ENCODE measurements at regions not wholly inside any gene's neighbourhood (a gene's known extent, or its start where the extent isn't known, plus 50 kb on each side); places are given as distances from the start of the nearest gene placed in this dataset.

DNA sequence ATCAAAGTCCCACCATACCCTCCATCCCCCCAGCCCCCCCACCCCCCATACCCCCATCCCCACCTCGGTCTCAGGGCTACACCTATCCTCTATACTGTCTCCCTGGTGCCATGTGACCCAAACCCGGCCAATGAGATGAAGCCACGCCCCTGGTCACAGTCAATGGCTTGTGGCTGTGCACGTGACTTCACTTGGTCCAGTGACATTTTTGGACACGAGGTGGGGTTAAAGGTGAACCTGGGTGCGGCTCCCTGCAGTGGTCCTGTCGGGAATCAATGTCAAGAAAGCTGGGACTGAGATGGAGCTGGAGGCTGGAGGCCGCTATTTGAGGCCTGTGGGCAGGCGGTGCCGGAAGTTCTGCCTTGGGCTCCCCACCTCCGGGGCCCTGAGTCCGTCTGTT is 100.7 kb upstream of the MAP1LC3B2 start:
- Histone ChIP-seq H3K27ac (ENCODE audit: low read depth, low read length) (no peak overlapping the region), H3K4me3 (ENCODE audit: low read length in 2 of 2) (no peak overlapping the region), H3K4me1 (ENCODE audit: insufficient read depth, low read length) (no peaks in the 10 kb centered on the region), H3K9me3 (ENCODE audit: control insufficient read depth in 1 of 2, low read length in 2 of 2) (no peaks in the 10 kb centered on the region), H3K27me3 (ENCODE audit: insufficient read depth, low read length) (no peaks in the 10 kb centered on the region), H3K36me3 (ENCODE audit: insufficient read depth, low read length) (no peaks in the 10 kb centered on the region)
- Mint-ChIP-seq H3K4me1 (peaks cover 0 to 2% (median 0%) of the 10 kb centered on the region in 4 donors), H3K4me3 (no peak overlapping the region), H3K9me3 (no peaks in the 10 kb centered on the region), H3K27me3 (no peaks in the 10 kb centered on the region), H3K36me3 (no peaks in the 10 kb centered on the region), H3K27ac (no peak overlapping the region)
- intact Hi-C loops (cut with micrococcal nuclease): no loop called here
- ChIA-PET POLR2A (ENCODE audit: partially characterized antibody) (no interaction called here), CTCF (ENCODE audit: partially characterized antibody) (no interaction called here)
- DNase-seq: no peak

DNA sequence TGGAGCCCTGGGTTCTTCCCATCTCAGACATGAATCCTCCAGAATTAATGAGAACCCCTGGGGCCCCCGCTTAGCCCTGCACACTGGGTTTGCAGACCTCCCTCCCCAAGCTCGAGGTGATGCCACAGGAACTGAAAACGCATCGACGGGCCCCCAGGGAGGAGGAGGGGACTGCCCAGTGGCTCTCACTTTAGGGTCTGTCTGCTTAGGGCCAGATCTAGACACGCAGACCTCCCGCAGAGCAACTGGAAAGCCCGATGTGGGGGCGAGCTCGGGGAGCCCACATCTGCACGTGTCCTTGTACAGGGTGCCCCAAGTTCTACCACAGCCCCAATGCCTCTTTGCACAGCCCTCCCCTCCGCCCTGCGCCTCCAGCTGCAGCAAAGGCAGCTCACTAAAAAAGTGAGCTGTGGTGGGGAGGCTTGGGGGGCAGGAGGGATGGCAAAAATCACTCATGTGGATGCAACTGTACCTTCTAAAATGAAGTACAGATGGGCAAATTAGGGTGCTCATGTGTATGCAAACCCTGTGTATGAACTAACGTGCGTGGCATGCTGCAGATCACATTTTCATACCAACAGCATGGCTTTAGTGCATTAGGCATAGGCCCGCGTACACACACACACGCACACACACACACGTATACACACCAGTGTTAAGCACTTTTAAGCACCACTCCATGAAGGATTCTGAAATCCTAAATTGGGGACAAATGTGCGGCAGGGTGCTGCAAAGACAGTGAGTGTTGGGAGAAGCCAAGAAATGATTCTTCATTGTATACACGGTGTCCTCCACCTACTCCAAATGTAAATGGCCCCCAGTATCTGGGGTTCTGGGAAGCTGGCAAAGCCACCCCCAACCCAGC is 99.9 kb upstream of the MAP1LC3B2 start:
- Histone ChIP-seq H3K9me3 (ENCODE audit: control insufficient read depth in 1 of 2, low read length in 2 of 2) (no peaks in the 10 kb centered on the region), H3K27ac (ENCODE audit: low read depth, low read length) (no peak overlapping the region), H3K4me1 (ENCODE audit: insufficient read depth, low read length) (no peaks in the 10 kb centered on the region), H3K4me3 (ENCODE audit: low read length in 2 of 2) (no peak overlapping the region), H3K27me3 (ENCODE audit: insufficient read depth, low read length) (no peaks in the 10 kb centered on the region), H3K36me3 (ENCODE audit: insufficient read depth, low read length) (no peaks in the 10 kb centered on the region)
- H3K27me3 Mint-ChIP-seq: no peaks in the 10 kb centered on the region
- CTCF ChIA-PET (ENCODE audit: partially characterized antibody): no interaction called here
- DNase-seq: no peak
- no peak overlapping the region for H3K27ac Mint-ChIP-seq
- peaks cover 0 to 2% (median 0%) of the 10 kb centered on the region in 4 donors for H3K4me1 Mint-ChIP-seq
- no peaks in the 10 kb centered on the region for H3K9me3 Mint-ChIP-seq
- intact Hi-C loops (cut with micrococcal nuclease): no loop called here
- POLR2A ChIA-PET (ENCODE audit: partially characterized antibody): no interaction called here
- H3K36me3 Mint-ChIP-seq: no peaks in the 10 kb centered on the region
- no peak overlapping the region for H3K4me3 Mint-ChIP-seq

DNA sequence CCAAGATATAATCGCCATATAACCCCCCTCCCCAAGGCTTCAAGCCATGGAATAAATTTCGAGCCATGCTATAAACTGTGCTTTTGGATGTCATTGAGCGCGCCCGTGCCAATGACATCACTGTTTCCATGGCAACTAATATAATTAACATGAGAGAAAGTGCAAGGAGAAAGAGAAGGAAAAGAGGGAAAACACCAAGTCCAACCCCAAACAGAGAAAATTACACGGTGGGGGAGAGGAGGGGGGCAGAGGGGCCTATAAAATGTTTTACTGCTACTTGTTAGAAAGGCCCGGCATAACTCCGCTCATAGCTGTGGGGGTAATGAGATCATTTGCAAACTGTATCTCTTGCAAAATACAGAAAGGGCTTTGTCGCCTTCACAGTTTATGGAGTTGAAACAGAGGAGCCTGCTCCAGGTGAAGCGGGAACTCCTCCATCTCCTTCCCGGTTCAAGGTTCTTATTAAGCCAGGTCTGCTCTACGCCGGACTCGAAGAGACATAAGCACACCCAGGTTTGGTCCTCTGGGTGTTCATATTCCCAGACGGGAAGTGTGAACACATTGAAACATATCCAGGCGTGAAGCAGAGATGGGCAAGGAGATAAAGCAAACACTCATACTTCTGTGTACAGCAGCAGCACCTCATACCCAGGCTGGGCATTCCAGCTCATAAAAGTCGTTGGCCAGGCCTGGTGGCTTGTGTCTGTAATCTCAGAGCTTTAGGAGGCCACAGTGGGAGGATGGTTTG is 99.1 kb upstream of the MAP1LC3B2 start:
- peaks cover 0 to 2% (median 0%) of the 10 kb centered on the region in 4 donors for H3K4me1 Mint-ChIP-seq
- Histone ChIP-seq H3K9me3 (ENCODE audit: control insufficient read depth in 1 of 2, low read length in 2 of 2) (no peaks in the 10 kb centered on the region), H3K36me3 (ENCODE audit: insufficient read depth, low read length) (no peaks in the 10 kb centered on the region), H3K4me3 (ENCODE audit: low read length in 2 of 2) (no peak overlapping the region), H3K4me1 (ENCODE audit: insufficient read depth, low read length) (no peaks in the 10 kb centered on the region), H3K27me3 (ENCODE audit: insufficient read depth, low read length) (no peaks in the 10 kb centered on the region), H3K27ac (ENCODE audit: low read depth, low read length) (no peak overlapping the region)
- H3K27me3 Mint-ChIP-seq: no peaks in the 10 kb centered on the region
- no peak overlapping the region for H3K4me3 Mint-ChIP-seq
- no peaks in the 10 kb centered on the region for H3K36me3 Mint-ChIP-seq
- no peak for DNase-seq
- H3K27ac Mint-ChIP-seq: peak overlapping the region in 1 of 7 donors; percentile 57
- no peaks in the 10 kb centered on the region for H3K9me3 Mint-ChIP-seq
- ChIA-PET CTCF (ENCODE audit: partially characterized antibody) (no interaction called here), POLR2A (ENCODE audit: partially characterized antibody) (no interaction called here)
- intact Hi-C loops (cut with micrococcal nuclease): no loop called here

DNA sequence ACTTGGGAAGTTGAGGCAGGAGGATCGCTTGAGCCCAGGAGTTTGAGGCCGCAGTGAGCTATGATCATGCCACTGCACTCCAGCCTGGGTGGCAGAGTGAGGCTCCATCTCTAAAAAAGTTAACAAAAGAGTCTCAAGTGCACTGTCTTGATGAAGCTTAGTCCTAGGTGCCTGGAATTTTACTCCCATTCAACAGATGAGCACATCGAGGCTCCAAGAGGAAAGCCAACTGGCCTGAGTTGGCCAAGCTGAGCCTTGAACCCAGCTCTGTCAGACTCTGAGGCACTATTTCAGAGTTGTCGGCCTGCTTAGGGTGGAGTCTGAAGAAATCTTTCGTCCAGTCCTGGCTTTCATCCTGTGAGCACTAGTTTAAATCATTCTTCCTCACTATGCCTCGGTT is 98.1 kb upstream of the MAP1LC3B2 start:
- Mint-ChIP-seq H3K27me3 (no peaks in the 10 kb centered on the region), H3K4me3 (no peak overlapping the region), H3K4me1 (peaks cover 0 to 2% (median 0%) of the 10 kb centered on the region in 4 donors), H3K9me3 (no peaks in the 10 kb centered on the region), H3K36me3 (no peaks in the 10 kb centered on the region), H3K27ac (no peak overlapping the region)
- Histone ChIP-seq H3K36me3 (ENCODE audit: insufficient read depth, low read length) (no peaks in the 10 kb centered on the region), H3K27ac (ENCODE audit: low read depth, low read length) (no peak overlapping the region), H3K9me3 (ENCODE audit: control insufficient read depth in 1 of 2, low read length in 2 of 2) (no peaks in the 10 kb centered on the region), H3K4me3 (ENCODE audit: low read length in 2 of 2) (no peak overlapping the region), H3K27me3 (ENCODE audit: insufficient read depth, low read length) (no peaks in the 10 kb centered on the region), H3K4me1 (ENCODE audit: insufficient read depth, low read length) (no peaks in the 10 kb centered on the region)
- ChIA-PET CTCF (ENCODE audit: partially characterized antibody) (no interaction called here), POLR2A (ENCODE audit: partially characterized antibody) (no interaction called here)
- intact Hi-C loops (cut with micrococcal nuclease): no loop called here
- no peak for DNase-seq

DNA sequence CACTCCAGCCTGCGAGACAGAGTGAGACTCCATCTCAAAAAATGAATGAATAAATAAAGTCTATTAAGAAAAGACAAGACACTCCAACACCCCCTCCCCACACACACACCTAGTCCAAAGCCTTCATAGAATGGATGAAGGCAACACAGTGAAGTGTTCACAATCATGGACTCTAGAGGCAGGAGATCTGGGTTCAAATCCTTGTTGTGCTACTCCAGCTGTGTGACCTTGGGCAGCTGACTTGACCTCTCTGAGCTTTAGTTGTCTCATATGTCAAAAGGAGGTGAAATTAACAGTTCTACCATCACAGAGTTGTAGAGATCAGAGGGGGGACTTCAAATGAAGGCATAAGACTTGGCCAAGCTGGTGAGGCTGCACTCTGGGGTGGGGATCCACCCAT is 95.8 kb upstream of the MAP1LC3B2 start:
- Mint-ChIP-seq H3K27ac (no peak overlapping the region), H3K9me3 (no peaks in the 10 kb centered on the region), H3K36me3 (no peaks in the 10 kb centered on the region), H3K27me3 (no peaks in the 10 kb centered on the region), H3K4me1 (no peaks in the 10 kb centered on the region), H3K4me3 (no peak overlapping the region)
- Histone ChIP-seq H3K27ac (ENCODE audit: low read depth, low read length) (no peak overlapping the region), H3K27me3 (ENCODE audit: insufficient read depth, low read length) (no peaks in the 10 kb centered on the region), H3K4me3 (ENCODE audit: low read length in 2 of 2) (no peak overlapping the region), H3K9me3 (ENCODE audit: control insufficient read depth in 1 of 2, low read length in 2 of 2) (no peaks in the 10 kb centered on the region), H3K4me1 (ENCODE audit: insufficient read depth, low read length) (no peaks in the 10 kb centered on the region), H3K36me3 (ENCODE audit: insufficient read depth, low read length) (no peaks in the 10 kb centered on the region)
- intact Hi-C loops (cut with micrococcal nuclease): no loop called here
- POLR2A ChIA-PET (ENCODE audit: partially characterized antibody): no interaction called here
- DNase-seq: no peak
- CTCF ChIA-PET (ENCODE audit: partially characterized antibody): no interaction called here

DNA sequence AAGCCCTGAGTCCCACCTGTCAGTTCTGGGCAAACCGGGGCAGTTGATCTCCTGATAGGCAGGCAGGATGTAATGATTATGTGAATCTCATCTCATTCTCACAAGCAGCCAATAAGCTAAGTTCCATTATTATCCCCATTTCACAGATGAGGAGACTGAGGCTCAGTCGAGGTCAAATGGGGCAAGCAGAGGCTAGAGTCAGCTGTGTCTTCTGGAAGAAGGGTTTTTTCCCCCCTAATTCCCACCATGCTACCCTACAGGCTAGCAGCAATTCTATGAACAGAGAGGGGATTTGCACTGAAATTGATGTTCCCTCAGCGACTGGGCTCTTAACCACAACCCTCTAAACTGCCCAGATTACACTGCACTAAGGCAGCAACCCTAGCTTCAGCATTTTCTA is 93.8 kb upstream of the MAP1LC3B2 start:
- ChIA-PET CTCF (ENCODE audit: partially characterized antibody) (interaction anchor here (1.1 kb wide), 1 partner anchor 134 kb away, joined by 3 read pairs; no protein-coding TSS in a partner anchor), POLR2A (ENCODE audit: partially characterized antibody) (no interaction called here)
- Mint-ChIP-seq H3K4me1 (peaks cover 0 to 3% (median 0%) of the 10 kb centered on the region in 4 donors), H3K9me3 (no peaks in the 10 kb centered on the region), H3K4me3 (no peak overlapping the region), H3K27me3 (no peaks in the 10 kb centered on the region), H3K36me3 (no peaks in the 10 kb centered on the region), H3K27ac (no peak overlapping the region)
- Histone ChIP-seq H3K9me3 (ENCODE audit: control insufficient read depth in 1 of 2, low read length in 2 of 2) (no peaks in the 10 kb centered on the region), H3K27me3 (ENCODE audit: insufficient read depth, low read length) (no peaks in the 10 kb centered on the region), H3K4me1 (ENCODE audit: insufficient read depth, low read length) (no peaks in the 10 kb centered on the region), H3K27ac (ENCODE audit: low read depth, low read length) (no peak overlapping the region), H3K36me3 (ENCODE audit: insufficient read depth, low read length) (no peaks in the 10 kb centered on the region), H3K4me3 (ENCODE audit: low read length in 2 of 2) (no peak overlapping the region)
- intact Hi-C loops (cut with micrococcal nuclease): no loop called here
- DNase-seq: no peak

DNA sequence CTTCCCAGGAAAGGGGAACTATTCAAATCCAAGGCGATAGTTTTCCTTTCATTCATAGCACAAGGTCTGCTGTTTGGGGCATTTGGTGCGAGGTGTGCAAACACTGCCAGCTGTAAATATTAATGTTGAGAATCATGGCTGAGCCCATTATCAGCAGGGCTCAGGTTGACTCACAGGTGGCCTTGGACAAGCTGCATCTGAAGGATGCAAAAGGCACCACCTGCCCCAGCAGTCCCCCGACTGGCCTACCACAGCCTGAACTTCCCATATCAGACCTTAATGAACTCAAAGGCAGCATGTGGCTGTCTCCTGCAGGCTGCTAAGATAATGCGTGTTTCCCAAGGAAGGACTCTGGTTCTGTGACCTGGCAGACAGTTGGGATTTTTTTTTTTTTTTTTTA is 93.3 kb upstream of the MAP1LC3B2 start:
- H3K9me3 Mint-ChIP-seq: no peaks in the 10 kb centered on the region
- Histone ChIP-seq H3K27ac (ENCODE audit: low read depth, low read length) (no peak overlapping the region), H3K4me1 (ENCODE audit: insufficient read depth, low read length) (no peaks in the 10 kb centered on the region), H3K27me3 (ENCODE audit: insufficient read depth, low read length) (no peaks in the 10 kb centered on the region), H3K9me3 (ENCODE audit: control insufficient read depth in 1 of 2, low read length in 2 of 2) (no peaks in the 10 kb centered on the region), H3K4me3 (ENCODE audit: low read length in 2 of 2) (no peak overlapping the region), H3K36me3 (ENCODE audit: insufficient read depth, low read length) (no peaks in the 10 kb centered on the region)
- H3K27ac Mint-ChIP-seq: no peak overlapping the region
- H3K4me3 Mint-ChIP-seq: no peak overlapping the region
- ChIA-PET POLR2A (ENCODE audit: partially characterized antibody) (no interaction called here), CTCF (ENCODE audit: partially characterized antibody) (interaction anchor here (1.1 kb wide), 1 partner anchor 133 kb away, joined by 3 read pairs; no protein-coding TSS in a partner anchor)
- peaks cover 0 to 3% (median 0%) of the 10 kb centered on the region in 4 donors for H3K4me1 Mint-ChIP-seq
- H3K36me3 Mint-ChIP-seq: no peaks in the 10 kb centered on the region
- DNase-seq: no peak
- H3K27me3 Mint-ChIP-seq: no peaks in the 10 kb centered on the region
- intact Hi-C loops (cut with micrococcal nuclease): no loop called here
